GM21717 (cell line): ENCODE measurements at regions not wholly inside any gene's neighbourhood (a gene's known extent, or its start where the extent isn't known, plus 50 kb on each side); places are given as distances from the start of the nearest gene placed in this dataset.

Source experiments
- ATAC-seq: cut with Tn5 transposase; IDR thresholded peaks from one replicate; pipeline ENCODE4 v1.9.1; 2021; ENCODE audit warnings: mild to moderate bottlenecking, moderate library complexity; ENCODE audit not compliant: unreplicated experiment

- ATAC-seq = no peak
These were observed 52.8 kb upstream of the DHX15 start for GRCh38 chr4:24637173-24637572.

DNA sequence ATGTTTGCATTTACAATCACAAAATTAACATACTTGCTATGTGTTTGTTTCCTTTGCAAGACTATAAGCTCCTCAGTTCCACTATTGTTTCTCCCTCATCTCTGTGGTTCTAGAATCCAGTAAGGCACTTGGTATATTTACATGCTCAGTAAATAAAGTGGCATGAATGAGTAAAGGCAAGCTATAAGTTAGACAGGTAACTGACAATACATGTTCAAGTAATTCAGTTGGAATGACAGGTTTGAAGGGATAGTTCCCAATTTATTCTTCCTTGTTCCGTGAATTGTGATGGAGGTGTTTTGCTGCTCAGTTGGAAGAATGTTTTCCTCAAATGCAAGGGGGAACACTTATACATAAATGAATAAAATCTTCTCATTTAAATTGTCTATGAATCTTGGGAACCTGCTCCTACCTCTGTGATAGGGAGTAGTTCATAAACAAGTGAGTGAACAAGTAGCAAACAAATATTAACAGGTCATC is 54.1 kb upstream of the DHX15 start:
- ATAC-seq = no peak

GRCh38 chr4:24639714-24640113 is 55.4 kb upstream of the DHX15 start:
- ATAC-seq = no peak

DNA sequence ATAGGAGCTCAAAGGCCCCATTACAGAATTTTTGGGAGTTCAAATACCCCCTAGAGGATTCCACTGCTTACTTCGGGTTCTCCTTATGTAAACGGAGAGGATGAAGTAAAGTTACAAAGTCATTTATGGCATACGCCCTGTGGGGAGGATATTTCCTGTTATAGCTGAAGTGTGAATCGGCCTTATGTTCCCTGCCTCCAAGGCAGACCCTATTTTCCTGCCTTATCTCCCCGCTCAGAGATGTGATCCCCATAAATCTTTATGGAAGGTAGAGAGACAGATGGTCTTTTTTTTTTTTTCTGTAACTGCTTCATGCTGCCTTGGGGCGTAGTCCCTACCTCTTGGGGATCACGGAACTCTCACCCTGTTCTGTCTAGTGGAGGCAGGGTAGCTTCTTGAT is 56.0 kb upstream of the DHX15 start:
- ATAC-seq = no peak

DNA sequence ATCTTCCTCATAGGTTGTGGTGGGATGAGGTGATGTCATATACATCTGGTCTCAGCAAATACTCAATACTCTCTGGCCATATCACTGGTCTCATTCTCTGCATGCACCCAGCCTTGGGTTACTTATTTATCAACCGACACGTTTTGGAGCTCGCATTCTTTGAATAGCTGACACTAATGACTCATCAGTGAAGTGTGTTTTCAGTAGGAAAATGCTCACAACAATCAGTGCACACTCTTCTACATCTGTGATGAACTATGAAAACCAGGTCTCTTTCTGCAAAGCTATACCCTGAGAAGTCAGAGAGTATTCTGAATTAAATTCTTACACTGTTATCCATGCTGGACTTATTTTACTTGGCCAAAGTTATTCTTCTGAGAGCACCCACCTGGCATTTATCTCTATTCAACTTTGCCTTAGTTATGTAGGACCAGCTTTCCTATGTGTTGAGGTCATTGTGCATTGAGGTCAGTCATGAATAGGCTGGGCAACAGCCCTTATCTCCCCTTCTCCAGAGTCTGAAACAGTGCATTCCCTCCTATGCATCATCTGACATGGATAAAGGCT is 58.7 kb upstream of the DHX15 start:
- no peak for ATAC-seq

GRCh38 chr4:24643774-24644520 is 59.6 kb upstream of the DHX15 start:
- ATAC-seq = no peak

GRCh38 chr4:24644983-24645764 is 60.8 kb upstream of the DHX15 start:
- no peak for ATAC-seq

DNA sequence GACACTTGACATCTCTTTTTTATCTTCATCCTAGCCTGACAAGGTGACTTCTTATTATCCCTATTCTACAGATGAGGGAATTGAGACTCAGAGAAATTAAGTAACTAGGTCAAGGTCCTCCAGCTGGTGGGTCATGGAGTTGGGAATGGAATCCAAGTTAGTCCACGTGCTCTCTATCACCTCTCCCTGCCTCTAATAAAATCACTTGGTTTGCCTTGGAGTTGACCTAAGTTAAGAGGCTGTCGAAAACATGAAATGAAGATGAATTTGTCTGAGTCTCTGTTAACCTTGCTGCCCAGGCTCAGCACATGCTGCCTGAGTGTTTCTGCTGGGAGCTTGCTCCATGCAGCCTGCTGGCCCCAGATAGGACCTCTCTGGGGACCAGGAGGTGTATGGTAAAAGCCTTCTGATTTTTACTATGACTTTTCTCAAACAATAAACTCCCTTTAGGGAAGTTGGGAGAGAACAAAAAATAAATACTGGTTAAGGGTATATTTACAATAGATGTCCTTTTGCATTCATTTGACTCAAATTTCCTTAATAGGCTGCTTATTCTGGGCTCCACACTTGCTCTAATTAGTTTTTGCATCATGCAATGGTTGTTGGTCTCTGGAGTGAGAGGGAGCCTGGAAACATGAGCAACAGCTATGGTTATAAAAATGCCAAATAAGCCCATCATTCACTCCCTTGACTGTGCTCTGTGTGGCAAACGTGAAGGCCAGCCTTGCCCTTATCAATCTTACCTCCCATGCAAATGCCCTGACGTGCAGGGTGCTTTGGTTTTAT is 61.6 kb upstream of the DHX15 start:
- no peak for ATAC-seq

GRCh38 chr4:24646798-24647460 is 62.6 kb upstream of the DHX15 start:
- ATAC-seq = no peak

DNA sequence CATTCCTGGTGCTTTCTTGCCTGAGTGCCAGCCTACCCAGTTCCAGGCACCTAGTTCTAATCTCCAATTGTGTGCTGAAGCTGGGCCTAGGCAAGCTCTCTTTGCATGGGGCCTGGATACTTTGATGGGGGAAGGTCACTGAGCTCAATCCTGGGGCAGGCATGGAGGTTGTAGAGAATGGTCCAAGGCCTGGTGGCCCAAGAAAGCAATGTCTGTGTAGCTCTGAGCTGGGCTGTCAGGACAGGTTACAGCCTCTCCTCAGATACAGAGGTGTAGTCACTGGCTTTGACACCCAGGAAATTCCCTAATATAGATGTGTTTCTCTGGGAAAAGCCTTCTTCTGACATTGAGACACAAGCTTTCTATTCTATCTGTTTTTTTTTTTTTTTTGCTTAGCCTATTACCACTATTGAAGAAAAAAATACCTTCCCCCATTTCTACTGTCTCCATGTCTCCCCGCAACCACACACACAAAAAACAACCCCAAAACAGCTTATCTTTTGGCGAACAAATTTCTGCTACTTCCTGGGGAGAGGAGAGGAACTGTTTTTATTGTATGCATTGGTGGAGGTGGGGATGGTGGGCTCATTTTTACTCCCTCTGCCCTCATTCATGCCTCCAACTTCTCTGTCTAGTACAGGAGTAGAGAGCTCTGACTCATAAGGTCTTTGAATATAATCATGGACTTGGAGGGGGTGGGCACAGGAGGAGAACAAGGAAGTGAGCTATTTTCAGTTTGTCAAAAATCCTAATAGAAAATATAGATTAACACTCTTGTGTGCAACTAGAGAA is 66.7 kb upstream of the DHX15 start:
- ATAC-seq = no peak

- ATAC-seq = no peak
These were observed 71.0 kb upstream of the DHX15 start for GRCh38 chr4:24655326-24655725.

GRCh38 chr4:24655971-24656370 is 71.6 kb upstream of the DHX15 start:
- ATAC-seq = no peak

GRCh38 chr4:24656906-24657305 is 72.6 kb upstream of the DHX15 start:
- ATAC-seq = no peak

GRCh38 chr4:24657768-24658617 is 73.6 kb upstream of the DHX15 start:
- ATAC-seq = peak; percentile 93

DNA sequence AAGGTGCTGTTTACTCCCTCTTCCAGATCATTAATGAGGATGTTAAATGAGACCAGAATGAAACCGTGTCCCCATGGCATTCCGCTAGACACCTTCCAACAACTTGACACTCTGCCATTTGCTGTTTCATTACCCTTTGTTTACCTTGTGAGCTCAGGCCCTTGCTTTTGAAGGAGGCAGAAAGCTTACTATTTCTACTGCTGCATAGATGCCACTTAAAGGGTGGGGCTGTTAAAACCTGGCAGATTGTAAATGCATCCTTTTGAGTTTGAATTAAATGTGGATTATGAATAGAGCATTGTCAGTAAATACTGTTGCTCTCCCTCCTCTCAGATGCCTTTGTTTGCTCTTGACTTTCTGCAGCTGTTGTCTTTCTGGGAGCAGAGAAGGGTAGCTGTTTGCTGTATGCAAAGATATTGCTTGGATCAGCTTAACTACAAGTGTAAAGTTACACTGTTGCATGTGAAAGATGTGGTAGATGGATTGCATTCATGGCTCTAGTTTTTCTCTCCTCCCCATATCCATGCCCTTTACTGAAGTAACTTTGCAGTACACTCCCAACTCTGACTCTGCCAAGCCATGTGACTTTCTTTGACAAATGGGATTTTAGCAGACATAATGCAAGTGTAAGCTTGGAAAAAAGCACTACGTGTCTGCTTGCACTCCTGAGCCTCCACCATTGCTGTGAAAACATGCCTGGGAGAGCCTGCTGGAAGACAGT is 75.0 kb upstream of the DHX15 start:
- ATAC-seq = no peak

DNA sequence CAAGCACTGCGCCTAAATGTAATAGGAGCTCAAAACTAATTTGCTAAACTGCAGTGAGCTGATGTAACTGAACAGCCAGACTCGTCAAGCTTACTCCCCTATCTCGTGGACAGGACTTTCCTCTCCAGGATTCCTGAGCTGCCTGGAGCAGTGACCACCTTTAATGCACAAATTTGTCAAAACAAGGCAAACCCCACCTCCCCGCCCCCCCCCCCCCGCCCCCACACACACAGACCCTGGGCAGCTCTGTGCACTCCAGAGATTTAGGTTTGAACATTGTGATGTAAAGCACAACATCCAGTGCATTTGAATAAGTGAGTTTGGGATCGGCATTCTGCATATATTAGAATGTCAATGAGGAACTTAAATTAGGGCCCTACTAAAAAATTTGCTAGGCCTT is 77.7 kb upstream of the DHX15 start:
- no peak for ATAC-seq

DNA sequence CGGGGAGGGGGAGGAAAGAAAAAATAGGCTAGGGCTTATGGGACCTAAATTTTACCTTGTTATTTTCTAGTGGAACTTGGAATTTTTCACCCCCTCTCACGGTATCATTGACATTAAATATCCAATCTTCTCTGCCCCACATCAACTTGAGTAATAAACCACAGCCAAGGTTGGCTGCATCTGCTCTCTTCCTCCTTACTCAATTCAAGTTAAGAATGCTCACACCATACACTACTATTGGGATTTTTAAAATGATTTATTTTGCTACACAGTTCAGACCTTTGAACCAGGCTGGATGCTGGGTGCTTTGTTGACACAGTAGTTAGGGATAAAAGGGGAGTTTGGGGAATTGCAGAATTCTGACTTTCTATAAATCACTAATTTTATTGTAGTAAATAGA is 78.2 kb upstream of the DHX15 start:
- no peak for ATAC-seq

DNA sequence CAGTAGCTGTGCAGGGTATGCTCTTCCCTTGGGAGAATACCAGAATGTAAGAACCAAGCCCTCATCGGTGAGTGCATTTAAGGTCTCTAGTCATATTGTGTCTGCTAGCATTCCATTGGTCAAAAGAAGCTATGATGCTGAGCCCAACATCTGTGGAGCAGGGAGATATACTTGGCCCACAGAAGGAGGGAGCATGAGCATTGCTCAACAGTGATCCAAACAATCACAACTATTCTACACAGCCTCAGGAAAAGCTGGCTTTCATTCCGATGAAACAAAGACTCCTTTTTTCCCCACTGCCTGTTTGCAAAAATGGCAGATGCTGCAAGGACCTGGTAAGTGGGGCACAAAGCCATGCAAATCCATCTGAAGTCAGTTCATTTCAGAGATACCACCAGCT is 80.6 kb upstream of the DHX15 start:
- ATAC-seq = no peak
